HCT116 (cell line): ENCODE measurements at regions not wholly inside any gene's neighbourhood (a gene's known extent, or its start where the extent isn't known, plus 50 kb on each side); places are given as distances from the start of the nearest gene placed in this dataset.

Experiments used
- ATAC-seq: fragments of 200-7000 bp; cut with Tn5 transposase; 2 replicates; pipeline ENCODE4 v1.9.1; 2020; ENCODE audit warnings: mild to moderate bottlenecking, moderate library complexity
- BruUV-seq: library from RNA; stranded (reverse); fragments of 400-500 nt; replicated peaks from 2 replicates; lab custom pipeline; 2021; lab: Mats Ljungman, UMichigan
- CTCF ChIA-PET: fragments of 300-600 bp; sonication (Branson Sonifier 250); formaldehyde crosslinking; loops from one replicate; lab custom pipeline; 2021; ENCODE audit warnings: antibody characterized with exemption; lab: Charles Lee
- POLR2A ChIA-PET: fragments of 300-600, 350-600 bp; sonication (Branson Sonifier 250); formaldehyde crosslinking; loops from one replicate; lab custom pipeline; 2021; ENCODE audit warnings: antibody characterized with exemption; lab: Charles Lee
- RAD21 ChIA-PET, 2 experiments: fragments of 300-600 bp; sonication (Branson Sonifier 250); formaldehyde crosslinking; loops; one replicate each; lab custom pipeline; 2023; ENCODE audit warnings: low total read pairs in 2 of 2; ENCODE audit not compliant: uncharacterized antibody in 2 of 2, unreplicated experiment in 2 of 2, low non-redundant PET in 1 of 2; lab: Charles Lee
- DNase-seq: peaks from one replicate; pipeline ENCODE4 v3.0.0-alpha.2; 2010; ENCODE audit warnings: low read depth, low spot score
- H2AFZ ChIP-seq: fragments of 200-600 bp; shearing (Covaris generic), sonication (generic); 2 replicates; pipeline ENCODE4 v1.6.1; 2017; ENCODE audit warnings: low read depth, mixed run types, mixed read lengths, antibody characterized with exemption, low read length; ENCODE audit not compliant: poor library complexity, severe bottlenecking
- H3K27ac ChIP-seq: 2 replicates; pipeline ENCODE4 v1.5.1; 2012; ENCODE audit warnings: low read depth, low read length
- H3K27me3 ChIP-seq: fragments of 200-600 bp; sonication (generic); 2 replicates; pipeline ENCODE4 v1.6.1; 2016; ENCODE audit warnings: mixed run types, low read length, mixed read lengths; ENCODE audit not compliant: insufficient read depth
- H3K36me3 ChIP-seq, 2 experiments: fragments of 200-500 bp in 1 of 2; fragments of 200-600 bp in 1 of 2; sonication (Bioruptor generic) in 1 of 2; sonication (generic) in 1 of 2; 2 replicates each; pipeline versions ENCODE4 v1.5.1 to v1.6.1; 2014 to 2016; ENCODE audit warnings: low read length in 2 of 2, inconsistent platforms in 1 of 2, mixed read lengths in 1 of 2, mixed run types in 1 of 2; ENCODE audit not compliant: insufficient read depth in 2 of 2, control insufficient read depth in 1 of 2
- H3K4me1 ChIP-seq, 2 experiments: fragments of 200-600 bp in 1 of 2; sonication (generic) in 1 of 2; 2 replicates each; pipeline versions ENCODE4 v1.5.1 to v1.6.1; 2012 to 2017; ENCODE audit warnings: low read length in 2 of 2, inconsistent platforms in 1 of 2, mild to moderate bottlenecking in 1 of 2, mixed read lengths in 1 of 2, mixed run types in 1 of 2, moderate library complexity in 1 of 2; ENCODE audit not compliant: insufficient read depth in 2 of 2, control insufficient read depth in 1 of 2
- H3K4me2 ChIP-seq: fragments of 200-600 bp; sonication (generic); 2 replicates; pipeline ENCODE4 v1.6.1; 2017; ENCODE audit warnings: mixed run types, low read length, mixed read lengths
- H3K4me3 ChIP-seq, 2 experiments: fragments of 200-600 bp in 1 of 2; sonication (generic) in 1 of 2; replicated peaks in 1 of 2; 2 replicates each; pipeline ENCODE4 v1.5.1; 2011 to 2016; ENCODE audit warnings: low read length in 2 of 2, control low read depth in 1 of 2, low read depth in 1 of 2, mild to moderate bottlenecking in 1 of 2, mixed read lengths in 1 of 2, mixed run types in 1 of 2
- H3K79me2 ChIP-seq: fragments of 200-600 bp; sonication (generic); 2 replicates; pipeline ENCODE4 v1.6.1; 2017; ENCODE audit warnings: mild to moderate bottlenecking, mixed run types, low read length, moderate library complexity, mixed read lengths; ENCODE audit not compliant: insufficient read depth
- H3K9ac ChIP-seq: fragments of 200-600 bp; sonication (generic); 2 replicates; pipeline ENCODE4 v1.6.1; 2016; ENCODE audit warnings: low read length, mixed read lengths
- H3K9me2 ChIP-seq: fragments of 200-600 bp; sonication (generic), shearing (Covaris generic); 2 replicates; pipeline ENCODE4 v1.6.1; 2017; ENCODE audit warnings: mixed run types, mild to moderate bottlenecking, moderate library complexity; ENCODE audit not compliant: insufficient read depth
- H3K9me3 ChIP-seq, 2 experiments: fragments of 200-500 bp in 1 of 2; fragments of 200-600 bp in 1 of 2; sonication (Bioruptor generic) in 1 of 2; sonication (generic) in 1 of 2; 2 replicates each; pipeline ENCODE4 v1.6.1; 2014 to 2017; ENCODE audit warnings: low read length in 2 of 2, mixed read lengths in 2 of 2, inconsistent platforms in 1 of 2, low read depth in 1 of 2, mild to moderate bottlenecking in 1 of 2, mixed run types in 1 of 2, moderate library complexity in 1 of 2; ENCODE audit not compliant: control insufficient read depth in 1 of 2, insufficient read depth in 1 of 2
- H4K20me1 ChIP-seq: fragments of 200-600 bp; sonication (generic), shearing (Covaris generic); 2 replicates; pipeline ENCODE4 v1.6.1; 2017; ENCODE audit warnings: mixed run types, mild to moderate bottlenecking, moderate library complexity; ENCODE audit not compliant: insufficient read depth
- CBX3 ChIP-seq: IDR thresholded peaks from 2 replicates; pipeline ENCODE4 v1.6.1; 2012; ENCODE audit warnings: low read depth
- CEBPB ChIP-seq: IDR thresholded peaks from 2 replicates; pipeline ENCODE4 v1.6.1; 2012; ENCODE audit warnings: low read depth
- EGR1 ChIP-seq: IDR thresholded peaks from 2 replicates; pipeline ENCODE4 v1.6.1; 2012; ENCODE audit warnings: low read depth
- ELF1 ChIP-seq: IDR thresholded peaks from 2 replicates; pipeline ENCODE4 v1.6.1; 2012; ENCODE audit warnings: low read depth, borderline replicate concordance
- EZH2 ChIP-seq: fragments of 200-600 bp; sonication (generic); IDR thresholded peaks from 2 replicates; pipeline ENCODE4 v1.6.1; 2017; ENCODE audit warnings: antibody characterized with exemption, mixed run types
- EZH2phosphoT487 ChIP-seq: fragments of 200-600 bp; IDR thresholded peaks from 2 replicates; pipeline ENCODE4 v1.6.1; 2018; ENCODE audit warnings: antibody characterized with exemption, borderline replicate concordance
- FOSL1 ChIP-seq: IDR thresholded peaks from 2 replicates; pipeline ENCODE4 v1.6.1; 2012; ENCODE audit warnings: low read depth
- POLR2A ChIP-seq: IDR thresholded peaks from 2 replicates; pipeline ENCODE4 v1.7.0; 2011; ENCODE audit warnings: borderline replicate concordance; ENCODE audit not compliant: insufficient read depth, insufficient read length; ENCODE audit errors: extremely low read depth
- POLR2AphosphoS5 ChIP-seq: IDR thresholded peaks from 2 replicates; pipeline ENCODE4 v1.6.1; 2011; ENCODE audit warnings: mild to moderate bottlenecking, low read depth, low read length, moderate library complexity
- SP1 ChIP-seq: IDR thresholded peaks from 2 replicates; pipeline ENCODE4 v1.6.1; 2012; ENCODE audit warnings: low read depth
- TCF7L2 ChIP-seq: IDR thresholded peaks from 2 replicates; pipeline ENCODE4 v1.7.0; 2011; ENCODE audit warnings: borderline replicate concordance, inconsistent platforms; ENCODE audit not compliant: insufficient read depth, insufficient read length; ENCODE audit errors: extremely low read depth
- YY1 ChIP-seq: IDR thresholded peaks from 2 replicates; pipeline ENCODE4 v1.6.1; 2011; ENCODE audit warnings: low read length, low read depth, moderate library complexity, mild to moderate bottlenecking; ENCODE audit not compliant: insufficient replicate concordance; ENCODE audit errors: extremely low read depth
- ZFX ChIP-seq: fragments of 450-650 bp; IDR thresholded peaks from 2 replicates; pipeline ENCODE4 v1.6.1; 2017
- ZNF274 ChIP-seq: fragments of 200-500 bp; sonication (Bioruptor generic); IDR thresholded peaks from 2 replicates; pipeline ENCODE4 v1.6.1; 2014; ENCODE audit warnings: mild to moderate bottlenecking, low read depth, low read length, inconsistent platforms
- intact Hi-C: fragments of 100-400 bp; cut with micrococcal nuclease; formaldehyde crosslinking; loops from 2 replicates; pipeline ENCODE4 v1.10.0; 2022
- TF ChIP-seq, protein P1 (sequence below): IDR thresholded peaks from 2 replicates; pipeline ENCODE4 v1.6.1; 2012; ENCODE audit warnings: low read depth
- TF ChIP-seq, protein P2 (sequence below): IDR thresholded peaks from 2 replicates; pipeline ENCODE4 v1.6.1; 2011; ENCODE audit warnings: mild to moderate bottlenecking, low read length, moderate library complexity; ENCODE audit not compliant: insufficient replicate concordance; ENCODE audit errors: extremely low read depth

DNA sequence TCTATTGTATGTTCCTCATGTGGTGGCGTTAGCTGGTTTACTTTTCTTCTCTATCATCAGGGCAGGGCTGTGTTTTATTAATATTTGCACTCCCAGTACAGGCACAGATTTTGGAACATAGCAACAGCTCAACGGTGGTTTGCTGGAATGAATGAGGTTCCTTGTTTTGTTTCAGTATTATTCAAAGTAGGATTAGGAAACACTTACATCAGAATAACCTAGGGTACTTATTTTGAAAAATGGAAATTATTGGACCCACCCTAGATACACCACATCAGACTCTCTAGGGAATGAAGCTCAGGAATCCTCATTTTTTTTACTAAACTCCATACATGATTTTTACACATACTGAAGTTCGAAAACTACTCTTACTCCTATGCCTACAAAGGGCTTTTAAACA, 108.8 kb upstream of the ENPEP start:
- Histone ChIP-seq H3K9ac (no peak overlapping the region), H3K36me3 (no peaks in the 10 kb centered on the region)
- CTCF ChIA-PET: no interaction called here

DNA sequence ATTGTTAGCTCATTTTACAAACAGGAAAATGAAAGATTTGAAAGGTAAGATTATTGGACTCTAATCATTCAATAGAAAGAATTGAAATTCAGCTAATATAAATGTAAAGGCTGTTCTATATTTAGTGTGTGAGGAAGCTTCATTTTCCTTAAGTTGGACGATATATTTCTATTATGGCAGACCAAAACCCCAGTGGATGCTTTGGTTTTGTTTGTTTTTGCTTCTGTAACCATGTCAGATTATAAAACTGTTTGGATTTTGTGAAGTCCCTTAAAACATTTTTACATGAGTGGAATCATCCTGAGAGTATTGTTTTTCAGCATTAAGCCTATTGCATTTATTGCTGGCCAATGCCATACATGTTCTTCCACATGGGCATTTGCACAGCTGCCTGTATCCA, 110.2 kb upstream of the ENPEP start:
- BruUV-seq: no TSS peak
- no peaks in the 10 kb centered on the region for H3K27me3 ChIP-seq
- no peak for ATAC-seq
- no peaks in the 10 kb centered on the region for H3K36me3 ChIP-seq
- no peaks in the 10 kb centered on the region for H3K9me3 ChIP-seq
- H3K4me2 ChIP-seq: no peak overlapping the region
- no peak overlapping the region for H3K4me3 ChIP-seq
- H3K79me2 ChIP-seq: no peaks in the 10 kb centered on the region
- H3K4me1 ChIP-seq: no peaks in the 10 kb centered on the region
- no peak overlapping the region for H3K9ac ChIP-seq
- no peaks in the 10 kb centered on the region for H3K9me2 ChIP-seq
- ChIA-PET POLR2A (no interaction called here), CTCF (interaction anchor here (1.4 kb wide), 1 partner anchor 21 kb away, joined by 4 read pairs; no protein-coding TSS in a partner anchor), RAD21 (interaction anchor here in 1 of 2 experiments (0.6 kb wide), 1 partner anchor 1467 kb away, joined by 3 read pairs; no protein-coding TSS in a partner anchor)
- no peak for DNase-seq
- H3K27ac ChIP-seq: no peak overlapping the region
- intact Hi-C loops: no loop called here
- no peak overlapping the region for H2AFZ ChIP-seq
- H4K20me1 ChIP-seq: no peaks in the 10 kb centered on the region
- TF ChIP-seq EZH2phosphoT487: no peak
- no peak for TF ChIP-seq ZFX
- no peak for TF ChIP-seq CBX3
- TF ChIP-seq, protein P1, sequence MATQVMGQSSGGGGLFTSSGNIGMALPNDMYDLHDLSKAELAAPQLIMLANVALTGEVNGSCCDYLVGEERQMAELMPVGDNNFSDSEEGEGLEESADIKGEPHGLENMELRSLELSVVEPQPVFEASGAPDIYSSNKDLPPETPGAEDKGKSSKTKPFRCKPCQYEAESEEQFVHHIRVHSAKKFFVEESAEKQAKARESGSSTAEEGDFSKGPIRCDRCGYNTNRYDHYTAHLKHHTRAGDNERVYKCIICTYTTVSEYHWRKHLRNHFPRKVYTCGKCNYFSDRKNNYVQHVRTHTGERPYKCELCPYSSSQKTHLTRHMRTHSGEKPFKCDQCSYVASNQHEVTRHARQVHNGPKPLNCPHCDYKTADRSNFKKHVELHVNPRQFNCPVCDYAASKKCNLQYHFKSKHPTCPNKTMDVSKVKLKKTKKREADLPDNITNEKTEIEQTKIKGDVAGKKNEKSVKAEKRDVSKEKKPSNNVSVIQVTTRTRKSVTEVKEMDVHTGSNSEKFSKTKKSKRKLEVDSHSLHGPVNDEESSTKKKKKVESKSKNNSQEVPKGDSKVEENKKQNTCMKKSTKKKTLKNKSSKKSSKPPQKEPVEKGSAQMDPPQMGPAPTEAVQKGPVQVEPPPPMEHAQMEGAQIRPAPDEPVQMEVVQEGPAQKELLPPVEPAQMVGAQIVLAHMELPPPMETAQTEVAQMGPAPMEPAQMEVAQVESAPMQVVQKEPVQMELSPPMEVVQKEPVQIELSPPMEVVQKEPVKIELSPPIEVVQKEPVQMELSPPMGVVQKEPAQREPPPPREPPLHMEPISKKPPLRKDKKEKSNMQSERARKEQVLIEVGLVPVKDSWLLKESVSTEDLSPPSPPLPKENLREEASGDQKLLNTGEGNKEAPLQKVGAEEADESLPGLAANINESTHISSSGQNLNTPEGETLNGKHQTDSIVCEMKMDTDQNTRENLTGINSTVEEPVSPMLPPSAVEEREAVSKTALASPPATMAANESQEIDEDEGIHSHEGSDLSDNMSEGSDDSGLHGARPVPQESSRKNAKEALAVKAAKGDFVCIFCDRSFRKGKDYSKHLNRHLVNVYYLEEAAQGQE: no peak
- TF ChIP-seq EZH2: no peak
- no peak for TF ChIP-seq CEBPB
- no peak for TF ChIP-seq FOSL1
- TF ChIP-seq POLR2AphosphoS5: no peak
- TF ChIP-seq ELF1: no peak
- no peak for TF ChIP-seq YY1

More for the DNA sequence above, 108.8 kb upstream of the ENPEP start:
- no TSS peak for BruUV-seq
- TF ChIP-seq, protein P2, sequence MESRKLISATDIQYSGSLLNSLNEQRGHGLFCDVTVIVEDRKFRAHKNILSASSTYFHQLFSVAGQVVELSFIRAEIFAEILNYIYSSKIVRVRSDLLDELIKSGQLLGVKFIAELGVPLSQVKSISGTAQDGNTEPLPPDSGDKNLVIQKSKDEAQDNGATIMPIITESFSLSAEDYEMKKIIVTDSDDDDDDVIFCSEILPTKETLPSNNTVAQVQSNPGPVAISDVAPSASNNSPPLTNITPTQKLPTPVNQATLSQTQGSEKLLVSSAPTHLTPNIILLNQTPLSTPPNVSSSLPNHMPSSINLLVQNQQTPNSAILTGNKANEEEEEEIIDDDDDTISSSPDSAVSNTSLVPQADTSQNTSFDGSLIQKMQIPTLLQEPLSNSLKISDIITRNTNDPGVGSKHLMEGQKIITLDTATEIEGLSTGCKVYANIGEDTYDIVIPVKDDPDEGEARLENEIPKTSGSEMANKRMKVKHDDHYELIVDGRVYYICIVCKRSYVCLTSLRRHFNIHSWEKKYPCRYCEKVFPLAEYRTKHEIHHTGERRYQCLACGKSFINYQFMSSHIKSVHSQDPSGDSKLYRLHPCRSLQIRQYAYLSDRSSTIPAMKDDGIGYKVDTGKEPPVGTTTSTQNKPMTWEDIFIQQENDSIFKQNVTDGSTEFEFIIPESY: no peak
- TF ChIP-seq TCF7L2 (no peak), ZFX (no peak), FOSL1 (no peak), EGR1 (no peak), CEBPB (no peak), EZH2phosphoT487 (no peak), CBX3 (no peak), EZH2 (no peak), POLR2AphosphoS5 (no peak), ZNF274 (no peak), SP1 (no peak), POLR2A (no peak)
- ChIA-PET RAD21 (no interaction called here), POLR2A (no interaction called here)
- Histone ChIP-seq H3K27me3 (no peaks in the 10 kb centered on the region), H3K4me2 (no peak overlapping the region), H3K9me3 (no peaks in the 10 kb centered on the region), H3K4me3 (no peak overlapping the region), H4K20me1 (no peaks in the 10 kb centered on the region), H2AFZ (no peak overlapping the region), H3K4me1 (no peaks in the 10 kb centered on the region), H3K9me2 (no peaks in the 10 kb centered on the region), H3K27ac (no peak overlapping the region), H3K79me2 (no peaks in the 10 kb centered on the region)
- DNase-seq (no peak), ATAC-seq (no peak)
- intact Hi-C loops: no loop called here
